Activated CD8-positive, alpha-beta memory T cell treated with anti-CD3 and anti-CD28 coated beads, Interleukin-2, amount 50 U/mL, for 48 hours (primary cell): ENCODE measurements at regions not wholly inside any gene's neighbourhood (a gene's known extent, or its start where the extent isn't known, plus 50 kb on each side); places are given as distances from the start of the nearest gene placed in this dataset.
"Not testable (repeated sequence)": the region's sequence is repeated elsewhere in the genome, so short reads cannot be mapped to it uniquely, and the experiment has no call there.

ENCODE experiments used
- DNase-seq: peaks from one replicate; pipeline ENCODE4 v3.0.0-alpha.2; 2020

- DNase-seq = not testable (repeated sequence)
Measured at GRCh38 chr15:20305912-20306311, 235.7 kb downstream of the GOLGA6L6 start.

DNA sequence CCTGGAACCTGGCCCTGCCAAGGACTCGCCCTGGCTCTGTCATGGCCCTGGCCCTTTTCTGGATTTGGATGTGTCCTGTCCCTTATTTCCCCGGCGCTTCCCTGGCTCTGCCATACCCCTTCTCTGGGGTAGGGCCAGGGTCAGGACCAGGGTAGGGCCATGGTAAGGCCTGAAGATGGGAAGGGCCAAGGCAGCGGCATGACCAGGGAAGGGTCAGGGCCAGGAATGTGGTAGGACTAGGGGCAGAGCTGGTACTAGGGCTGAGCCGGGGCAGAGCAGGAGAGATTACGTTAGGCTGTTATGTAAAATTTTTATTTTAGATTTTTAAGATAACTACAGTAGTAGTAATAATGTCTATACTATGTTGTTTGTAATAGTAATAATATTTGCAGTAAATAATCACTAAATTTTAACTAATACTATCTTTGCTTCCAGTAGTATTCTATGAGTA, 236.6 kb downstream of the GOLGA6L6 start:
- not testable (repeated sequence) for DNase-seq

DNA sequence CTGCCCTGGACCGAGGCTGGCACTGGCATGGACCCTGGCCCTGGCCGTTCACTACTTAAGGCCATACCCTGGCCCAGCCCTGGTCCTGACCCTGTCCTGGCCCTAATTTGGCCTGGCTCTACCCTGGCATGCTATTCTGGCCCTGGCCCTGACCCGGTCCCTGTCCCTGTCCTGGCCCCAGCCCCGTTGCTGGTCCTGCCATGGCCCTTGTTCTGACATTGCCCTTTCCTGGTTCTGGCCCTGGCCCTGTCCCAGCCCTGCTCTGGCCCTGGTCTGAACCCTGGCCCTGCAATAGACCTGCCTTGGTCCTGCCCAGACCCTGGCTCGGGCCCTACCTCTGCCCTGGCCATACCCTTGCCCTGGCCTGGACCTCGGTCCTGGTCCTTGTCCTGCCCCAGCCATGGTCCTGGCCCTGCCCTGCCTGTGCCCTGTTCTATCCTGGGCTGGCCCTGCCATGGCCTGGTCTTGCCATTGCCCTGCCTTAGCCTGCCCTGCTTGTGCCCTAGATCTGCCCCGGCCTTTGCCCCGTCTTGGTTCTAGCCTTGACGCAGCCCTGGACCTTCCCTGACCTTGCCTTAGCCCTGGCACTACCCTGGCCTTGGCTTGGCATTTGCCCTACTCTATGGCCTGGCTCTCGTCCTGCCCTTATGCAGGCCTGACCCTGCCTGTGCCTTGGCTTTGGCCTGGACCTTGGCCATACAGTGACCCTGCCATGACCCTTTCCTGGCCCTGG, 237.2 kb downstream of the GOLGA6L6 start:
- DNase-seq = not testable (repeated sequence)

DNA sequence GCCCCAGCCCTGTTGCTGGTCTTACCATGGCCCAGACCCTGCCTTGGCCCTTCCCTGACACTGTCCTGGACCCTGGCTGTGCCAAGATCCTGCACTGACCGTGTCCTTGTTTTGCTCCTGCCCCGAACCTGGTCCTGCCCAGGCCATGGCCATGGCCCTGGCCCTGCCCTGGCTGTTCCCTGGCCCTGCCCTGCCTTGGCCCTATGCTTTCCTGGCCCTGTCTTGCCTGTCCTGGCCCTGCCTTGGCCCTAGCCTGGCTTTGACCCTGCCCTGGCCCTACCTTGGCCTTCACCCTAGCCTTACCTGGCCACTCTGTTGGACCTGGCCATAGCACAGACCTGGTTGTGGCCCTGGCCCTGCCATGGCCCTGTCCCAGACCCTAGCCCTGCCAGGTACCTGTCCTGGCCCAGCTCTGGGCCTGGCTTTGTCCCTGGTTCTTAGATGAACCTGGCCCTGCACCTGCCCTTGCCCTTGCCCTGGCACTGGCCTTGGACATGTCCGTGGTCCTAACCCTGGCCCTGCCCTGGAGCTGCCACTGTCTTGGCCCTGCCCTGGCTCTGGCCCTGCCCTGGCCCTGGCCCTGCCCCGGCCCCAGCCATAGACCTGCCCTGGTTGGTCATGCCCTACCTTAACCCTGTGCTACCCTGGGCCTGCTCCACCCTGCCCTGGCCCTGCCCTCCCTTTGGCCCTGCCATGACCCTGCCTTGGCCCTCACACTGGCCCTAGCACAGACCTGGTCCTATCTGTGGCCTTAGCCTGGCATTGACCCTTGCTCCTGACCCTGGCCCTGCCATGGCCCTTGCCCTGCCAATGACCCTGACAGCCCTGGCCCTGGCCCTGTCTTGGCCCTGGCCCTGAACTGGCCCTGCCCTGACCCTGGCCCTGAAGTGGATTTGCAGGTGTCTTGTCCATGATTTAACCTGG, 238.1 kb downstream of the GOLGA6L6 start:
- DNase-seq = not testable (repeated sequence)

GRCh38 chr15:20302141-20303069, 239.2 kb downstream of the GOLGA6L6 start:
- not testable (repeated sequence) for DNase-seq

- peak; percentile 52 for DNase-seq
Measured at GRCh38 chr15:20301471-20302081, 240.0 kb downstream of the GOLGA6L6 start.

DNA sequence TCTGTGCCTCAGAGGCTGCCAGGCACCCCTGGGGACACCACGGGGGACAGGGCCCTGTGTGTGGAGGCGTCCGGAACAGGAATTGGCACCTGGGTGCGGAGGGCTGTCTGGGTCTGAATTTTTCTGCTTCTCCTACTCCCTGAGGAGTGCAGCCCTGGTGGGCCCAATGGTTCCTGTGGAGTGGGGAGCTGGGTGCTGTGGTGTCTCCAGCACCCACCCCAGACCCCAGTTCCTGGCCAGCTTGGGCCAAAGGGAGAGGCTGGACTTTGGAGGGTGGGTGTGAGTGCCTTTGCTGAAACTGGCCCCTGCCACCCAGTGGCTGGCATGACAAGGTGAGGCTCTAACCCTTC, 240.6 kb downstream of the GOLGA6L6 start:
- not testable (repeated sequence) for DNase-seq

DNA sequence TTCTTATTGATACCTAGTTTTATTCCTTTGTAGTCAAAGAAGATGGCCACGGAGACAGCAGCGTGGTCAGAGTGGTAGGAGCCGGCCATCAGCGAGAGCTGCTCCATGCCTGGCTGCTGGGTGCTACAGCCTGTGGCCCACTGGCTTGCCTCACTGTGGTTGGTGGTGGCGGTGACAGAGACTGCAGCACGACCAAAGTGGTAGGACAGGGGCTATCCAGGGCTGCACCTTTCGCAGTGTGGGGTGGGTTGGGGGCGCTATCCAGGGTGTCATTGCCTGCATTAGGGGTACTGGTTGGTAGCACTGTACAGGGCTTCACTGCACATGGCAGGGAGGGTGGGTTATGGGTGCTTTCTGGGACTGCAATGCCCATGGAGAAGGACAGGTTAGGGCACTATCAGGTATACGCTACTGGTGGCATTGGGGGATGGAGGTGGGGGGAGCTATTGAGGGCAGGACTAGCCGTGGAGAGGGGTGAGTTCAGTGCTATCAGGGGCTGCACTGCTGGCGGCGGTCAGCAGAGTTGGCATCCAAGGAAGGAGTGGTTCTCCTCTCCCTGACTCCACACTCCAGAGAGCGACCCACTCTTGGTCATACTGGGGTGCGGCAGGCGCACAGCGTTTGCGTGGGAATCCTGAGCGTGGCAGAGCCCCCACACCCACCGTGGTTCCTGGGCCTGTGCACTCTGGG, 241.1 kb downstream of the GOLGA6L6 start:
- DNase-seq = not testable (repeated sequence)

DNA sequence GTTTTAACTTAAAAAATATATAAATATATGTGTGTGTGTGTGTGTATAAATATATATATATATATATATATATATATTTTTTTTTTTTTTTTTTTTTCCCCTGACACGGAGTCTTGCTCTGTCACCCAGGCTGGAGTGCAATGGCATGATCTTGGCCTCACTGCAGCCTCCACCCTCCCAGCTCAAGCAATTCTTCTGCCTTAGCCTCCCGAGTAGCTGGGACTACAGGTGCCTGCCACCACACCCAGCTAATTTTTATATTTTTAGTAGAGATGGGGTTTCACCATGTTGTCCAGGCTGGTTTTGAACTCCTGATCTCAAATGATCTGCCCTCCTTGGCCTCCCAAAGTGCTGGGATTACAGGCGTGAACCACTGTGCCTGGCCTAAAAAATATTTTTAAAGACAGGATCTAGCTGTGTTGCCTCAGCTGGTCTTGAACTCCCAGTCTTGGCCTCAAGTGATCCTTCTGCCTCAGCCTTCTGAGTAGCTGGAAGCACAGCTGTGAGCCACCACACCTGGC, 243.9 kb downstream of the GOLGA6L6 start:
- not testable (repeated sequence) for DNase-seq

DNA sequence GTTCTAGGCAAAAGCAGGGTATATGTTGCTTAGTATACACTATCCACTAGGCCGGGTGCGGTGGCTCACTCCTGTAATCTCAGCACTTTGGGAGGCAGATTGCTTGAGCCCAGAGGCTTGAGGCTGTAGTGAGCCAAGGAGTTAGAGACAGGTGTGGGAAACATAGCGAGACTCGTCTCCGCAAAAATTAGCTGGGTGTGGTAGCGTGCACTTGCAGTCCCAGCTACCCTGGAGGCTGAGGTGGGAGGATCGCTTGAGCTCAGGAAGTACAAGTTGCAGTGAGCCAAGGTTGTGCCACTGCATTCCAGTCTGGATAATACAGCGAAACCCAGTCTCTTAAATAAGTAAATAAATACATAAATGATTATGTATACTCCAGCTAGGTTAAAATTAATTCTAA, 245.3 kb downstream of the GOLGA6L6 start:
- DNase-seq = not testable (repeated sequence)

DNA sequence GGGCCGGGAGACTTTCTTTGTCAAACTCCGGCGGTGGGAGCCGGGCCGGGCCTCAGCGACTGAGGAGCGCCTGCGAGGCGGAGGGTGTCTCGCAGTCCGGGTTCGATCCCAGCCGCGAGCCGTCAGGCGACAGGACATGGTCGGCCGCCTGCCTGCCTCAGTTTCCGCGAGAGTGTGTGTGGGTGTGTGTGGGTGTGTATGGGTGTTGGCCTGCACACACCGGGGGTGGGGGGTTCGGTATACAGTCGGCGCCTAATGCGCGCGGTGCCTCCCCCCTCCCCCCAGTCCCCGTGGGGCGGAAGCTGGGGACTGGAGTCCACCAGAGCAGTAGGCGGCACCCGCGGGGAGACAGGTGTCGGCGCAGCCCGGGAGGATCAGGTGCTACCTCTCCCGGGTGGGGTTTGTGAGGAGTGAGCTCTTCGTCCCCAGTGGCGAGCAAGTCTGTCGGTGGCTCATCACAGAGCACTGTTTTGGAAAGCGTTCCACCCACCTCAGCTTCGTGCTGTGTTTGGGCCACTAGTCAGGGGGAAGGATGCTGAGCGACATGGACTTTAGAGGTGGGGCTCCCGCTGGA, 246.3 kb downstream of the GOLGA6L6 start:
- peak; percentile 49 for DNase-seq

GRCh38 chr15:20294651-20295237, 246.9 kb downstream of the GOLGA6L6 start:
- DNase-seq = peak; percentile 48

DNA sequence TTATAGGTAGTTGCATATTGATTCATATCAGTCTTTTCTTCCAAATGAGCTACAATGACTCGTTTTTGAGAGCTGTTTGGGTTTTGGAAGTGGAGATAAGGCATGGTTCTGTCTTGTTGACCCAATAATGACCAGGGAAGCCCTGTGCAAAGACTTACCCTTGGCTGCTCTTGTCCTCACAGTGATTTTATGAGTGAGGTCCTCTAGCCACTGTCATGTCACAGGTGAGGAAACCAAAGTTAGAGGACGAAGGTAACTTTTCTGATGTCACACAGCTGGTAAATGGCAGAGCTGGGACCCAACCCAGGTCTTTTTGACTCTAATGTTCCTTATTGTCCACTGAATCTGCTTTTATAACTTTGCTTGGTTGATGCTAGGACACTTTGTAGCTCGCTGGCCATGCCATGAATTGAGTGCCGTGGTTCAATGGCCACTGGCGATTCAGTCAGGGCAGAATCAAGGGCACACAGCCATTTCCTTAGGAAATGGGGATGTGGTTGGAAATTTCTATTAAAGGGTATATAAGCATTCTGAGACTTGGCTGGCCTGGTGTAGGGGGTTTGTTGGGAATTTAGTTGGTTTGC, 249.1 kb downstream of the GOLGA6L6 start:
- not testable (repeated sequence) for DNase-seq

- DNase-seq = peak; percentile 39
Measured at GRCh38 chr15:20291616-20292015, 250.0 kb downstream of the GOLGA6L6 start.

DNA sequence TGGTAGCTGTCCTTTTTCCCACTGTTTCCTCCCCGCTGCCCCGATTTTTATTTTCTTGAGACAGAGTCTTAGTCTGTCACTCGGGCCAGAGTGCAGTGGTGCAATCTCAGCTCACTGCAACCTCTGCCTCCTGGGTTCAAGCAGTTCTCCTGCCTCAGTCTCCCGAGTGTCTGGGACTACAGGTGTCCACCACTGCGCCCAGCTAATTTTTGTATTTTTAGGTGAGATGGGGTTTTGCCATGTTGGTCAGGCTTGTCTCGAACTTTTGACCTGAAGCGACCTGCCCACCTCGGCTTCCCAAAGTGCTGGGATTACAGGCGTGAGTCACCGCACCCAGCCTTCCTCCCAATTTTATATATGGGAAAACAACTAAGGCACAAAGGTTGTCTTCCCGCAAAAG, 251.0 kb downstream of the GOLGA6L6 start:
- peak; percentile 46 for DNase-seq

DNA sequence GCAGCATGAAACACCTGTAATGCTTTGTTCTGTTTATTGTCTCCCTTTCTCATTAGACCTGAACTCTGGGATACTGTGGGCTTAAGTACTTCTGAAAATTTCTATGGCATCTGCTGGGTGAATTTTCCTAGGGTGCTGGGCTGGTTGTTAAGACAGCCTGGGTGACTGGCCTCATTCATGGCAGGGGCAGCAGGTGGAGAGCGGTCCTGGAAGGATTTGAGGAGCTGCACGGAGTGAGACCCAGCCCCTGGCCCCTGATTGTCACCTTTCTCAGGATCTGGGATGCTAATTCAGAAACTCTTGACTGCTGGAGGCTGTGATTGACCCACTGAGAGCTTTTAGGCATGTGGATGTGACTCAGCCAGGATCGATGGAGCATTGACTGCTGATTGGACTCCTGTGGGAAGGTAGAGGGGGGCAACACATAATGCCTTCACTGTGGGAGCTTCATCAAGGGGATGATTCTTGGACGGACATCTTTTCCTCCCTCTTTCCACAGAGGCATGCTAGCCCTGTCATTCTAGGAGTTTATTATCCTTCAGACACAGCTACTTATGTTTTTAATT, 252.0 kb downstream of the GOLGA6L6 start:
- not testable (repeated sequence) for DNase-seq

DNA sequence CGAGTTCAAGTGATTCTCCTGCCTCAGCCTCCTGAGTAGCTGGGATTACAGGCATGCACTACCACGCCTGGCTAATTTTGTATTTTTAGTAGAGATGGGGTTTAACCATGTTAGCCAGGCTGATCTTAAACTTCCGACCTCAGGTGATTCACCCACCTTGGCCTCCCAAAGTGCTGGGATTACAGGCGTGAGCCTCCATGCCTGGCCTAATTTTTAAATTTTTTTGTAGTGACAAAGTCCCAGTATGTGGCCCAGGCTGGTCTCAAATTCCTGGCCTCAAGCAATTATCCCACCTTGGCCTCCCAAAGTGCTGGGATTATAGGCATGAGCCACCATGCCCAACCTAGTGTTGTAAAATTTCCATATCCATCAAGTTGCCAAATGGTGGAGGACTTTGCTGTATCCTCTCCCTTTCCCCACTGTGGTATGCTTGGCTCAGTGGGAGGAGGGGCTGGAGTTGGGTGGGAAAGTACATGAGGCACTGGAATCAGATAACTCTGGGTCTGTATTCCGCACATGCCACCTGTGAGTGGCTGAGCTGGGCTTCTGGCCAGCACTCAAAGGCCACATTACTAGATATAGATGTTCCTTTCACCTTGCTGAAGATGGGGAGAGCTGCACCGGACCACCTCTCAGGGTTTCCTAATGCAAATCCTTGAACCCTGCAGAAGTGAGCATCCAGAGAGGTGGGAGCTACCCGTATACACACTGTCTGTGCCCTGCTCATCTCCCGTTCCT, 252.6 kb downstream of the GOLGA6L6 start:
- not testable (repeated sequence) for DNase-seq

DNA sequence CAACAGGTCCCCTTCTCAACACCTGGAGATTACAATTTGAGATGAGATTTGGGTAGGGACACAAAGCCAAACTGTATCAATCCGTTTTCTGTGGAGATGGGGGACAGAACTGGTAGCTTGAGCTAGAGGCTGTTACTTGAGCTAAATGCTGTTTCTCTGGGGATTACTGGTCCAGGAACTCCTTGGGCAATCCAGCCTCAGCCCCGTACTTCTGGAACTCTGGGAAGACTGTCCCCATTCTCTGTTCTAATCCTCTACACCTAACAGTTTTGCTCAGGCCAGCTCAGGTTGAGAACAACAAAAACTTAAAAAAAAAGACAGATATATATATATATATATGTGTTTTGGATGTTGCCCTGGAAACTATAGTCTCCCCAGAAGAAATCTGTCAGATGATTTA, 255.0 kb downstream of the GOLGA6L6 start:
- DNase-seq = not testable (repeated sequence)

GRCh38 chr15:20285696-20286300, 255.8 kb downstream of the GOLGA6L6 start:
- DNase-seq = peak; percentile 40
